Hepatocyte (in vitro differentiated cells): ENCODE measurements at regions not wholly inside any gene's neighbourhood (a gene's known extent, or its start where the extent isn't known, plus 50 kb on each side); places are given as distances from the start of the nearest gene placed in this dataset.

ENCODE experiments used
- DNase-seq: peaks from one replicate; pipeline ENCODE4 v3.0.0-alpha.2; 2016; ENCODE audit warnings: low spot score
- H2AFZ ChIP-seq: fragments of 200-600 bp; sonication (generic); 2 replicates; pipeline ENCODE4 v1.6.0; 2016; ENCODE audit warnings: antibody characterized with exemption, mild to moderate bottlenecking
- H3K27ac ChIP-seq: fragments of 200-600 bp; sonication (generic); 2 replicates; pipeline ENCODE4 v1.5.1; 2016; ENCODE audit warnings: mild to moderate bottlenecking
- H3K27me3 ChIP-seq: fragments of 200-600 bp; sonication (generic); 2 replicates; pipeline ENCODE4 v1.6.1; 2016
- H3K36me3 ChIP-seq: fragments of 200-600 bp; sonication (generic); replicated peaks from 2 replicates; pipeline ENCODE4 v1.5.1; 2016; ENCODE audit warnings: low read depth; ENCODE audit not compliant: insufficient read depth
- H3K4me1 ChIP-seq: fragments of 200-600 bp; sonication (generic); 2 replicates; pipeline ENCODE4 v1.5.1; 2016; ENCODE audit warnings: mild to moderate bottlenecking, moderate library complexity; ENCODE audit not compliant: insufficient read depth
- H3K4me2 ChIP-seq: fragments of 200-600 bp; sonication (generic); 2 replicates; pipeline ENCODE4 v1.6.0; 2016
- H3K4me3 ChIP-seq: fragments of 200-600 bp; sonication (generic); 2 replicates; pipeline ENCODE4 v1.5.1; 2016; ENCODE audit warnings: mild to moderate bottlenecking
- H3K79me2 ChIP-seq: fragments of 200-600 bp; sonication (generic); 2 replicates; pipeline ENCODE4 v1.6.0; 2017; ENCODE audit warnings: mild to moderate bottlenecking
- H3K9me2 ChIP-seq: fragments of 200-600 bp; sonication (generic); replicated peaks from 2 replicates; pipeline ENCODE4 v1.6.0; 2017; ENCODE audit warnings: mild to moderate bottlenecking; ENCODE audit not compliant: insufficient read depth
- H3K9me3 ChIP-seq: fragments of 200-600 bp; sonication (generic); 2 replicates; pipeline ENCODE4 v1.5.1; 2016; ENCODE audit warnings: low read depth, mild to moderate bottlenecking
- H4K20me1 ChIP-seq: fragments of 200-600 bp; sonication (generic); 2 replicates; pipeline ENCODE4 v1.6.0; 2016; ENCODE audit warnings: mild to moderate bottlenecking; ENCODE audit not compliant: insufficient read depth, poor library complexity, severe bottlenecking
- EZH2 ChIP-seq: fragments of 200-600 bp; sonication (generic); IDR thresholded peaks from 2 replicates; pipeline ENCODE4 v1.6.1; 2016; ENCODE audit warnings: antibody characterized with exemption, mild to moderate bottlenecking, borderline replicate concordance
- EZH2phosphoT487 ChIP-seq: fragments of 200-600 bp; sonication (generic); IDR thresholded peaks from one replicate; pipeline ENCODE4 v1.6.1; 2018; ENCODE audit warnings: antibody characterized with exemption, mild to moderate bottlenecking, low read depth, moderate library complexity; ENCODE audit not compliant: unreplicated experiment, severe bottlenecking
- WGBS: methylation state at CpG from one replicate; pipeline ENCODE4 v1.1.6; 2016; ENCODE audit warnings: low lambda C conversion rate; ENCODE audit errors: missing lambda C conversion rate; 5-methylcytosine and 5-hydroxymethylcytosine counted together
- TF ChIP-seq, protein P1 (sequence below): fragments of 200-600 bp; sonication (generic); IDR thresholded peaks from 2 replicates; pipeline ENCODE4 v1.5.1; 2016; ENCODE audit warnings: antibody characterized with exemption, mild to moderate bottlenecking; ENCODE audit not compliant: poor library complexity

GRCh38 chr3:78281381-78281780, 1241.5 kb downstream of the ROBO2 start:
- Histone ChIP-seq H3K4me3 (no peak overlapping the region), H3K27me3 (no peaks in the 10 kb centered on the region), H2AFZ (no peak overlapping the region), H3K4me2 (no peak overlapping the region), H3K4me1 (no peaks in the 10 kb centered on the region), H4K20me1 (no peaks in the 10 kb centered on the region), H3K79me2 (no peaks in the 10 kb centered on the region), H3K27ac (no peak overlapping the region), H3K36me3 (no peaks in the 10 kb centered on the region), H3K9me2 (no peaks in the 10 kb centered on the region), H3K9me3 (no peaks in the 10 kb centered on the region)
- DNase-seq = no peak
- TF ChIP-seq, protein P1, sequence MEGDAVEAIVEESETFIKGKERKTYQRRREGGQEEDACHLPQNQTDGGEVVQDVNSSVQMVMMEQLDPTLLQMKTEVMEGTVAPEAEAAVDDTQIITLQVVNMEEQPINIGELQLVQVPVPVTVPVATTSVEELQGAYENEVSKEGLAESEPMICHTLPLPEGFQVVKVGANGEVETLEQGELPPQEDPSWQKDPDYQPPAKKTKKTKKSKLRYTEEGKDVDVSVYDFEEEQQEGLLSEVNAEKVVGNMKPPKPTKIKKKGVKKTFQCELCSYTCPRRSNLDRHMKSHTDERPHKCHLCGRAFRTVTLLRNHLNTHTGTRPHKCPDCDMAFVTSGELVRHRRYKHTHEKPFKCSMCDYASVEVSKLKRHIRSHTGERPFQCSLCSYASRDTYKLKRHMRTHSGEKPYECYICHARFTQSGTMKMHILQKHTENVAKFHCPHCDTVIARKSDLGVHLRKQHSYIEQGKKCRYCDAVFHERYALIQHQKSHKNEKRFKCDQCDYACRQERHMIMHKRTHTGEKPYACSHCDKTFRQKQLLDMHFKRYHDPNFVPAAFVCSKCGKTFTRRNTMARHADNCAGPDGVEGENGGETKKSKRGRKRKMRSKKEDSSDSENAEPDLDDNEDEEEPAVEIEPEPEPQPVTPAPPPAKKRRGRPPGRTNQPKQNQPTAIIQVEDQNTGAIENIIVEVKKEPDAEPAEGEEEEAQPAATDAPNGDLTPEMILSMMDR = no peak
- TF ChIP-seq EZH2 = no peak
- no peak for TF ChIP-seq EZH2phosphoT487
- 64% methylated on average over 6 of the region's 6 CpGs for WGBS

GRCh38 chr3:78283994-78284393, 1244.1 kb downstream of the ROBO2 start:
- H3K9me2 ChIP-seq = no peaks in the 10 kb centered on the region
- no peaks in the 10 kb centered on the region for H3K36me3 ChIP-seq
- H4K20me1 ChIP-seq = no peaks in the 10 kb centered on the region
- no peak overlapping the region for H2AFZ ChIP-seq
- 88% methylated on average over 2 of the region's 2 CpGs for WGBS
- DNase-seq = no peak
- no peak overlapping the region for H3K27ac ChIP-seq
- H3K79me2 ChIP-seq = no peaks in the 10 kb centered on the region
- H3K4me2 ChIP-seq = no peak overlapping the region
- no peak overlapping the region for H3K4me3 ChIP-seq
- H3K9me3 ChIP-seq = no peaks in the 10 kb centered on the region
- no peaks in the 10 kb centered on the region for H3K27me3 ChIP-seq
- H3K4me1 ChIP-seq = no peaks in the 10 kb centered on the region
- no peak for TF ChIP-seq EZH2
- TF ChIP-seq, protein P1 = no peak
- no peak for TF ChIP-seq EZH2phosphoT487

DNA sequence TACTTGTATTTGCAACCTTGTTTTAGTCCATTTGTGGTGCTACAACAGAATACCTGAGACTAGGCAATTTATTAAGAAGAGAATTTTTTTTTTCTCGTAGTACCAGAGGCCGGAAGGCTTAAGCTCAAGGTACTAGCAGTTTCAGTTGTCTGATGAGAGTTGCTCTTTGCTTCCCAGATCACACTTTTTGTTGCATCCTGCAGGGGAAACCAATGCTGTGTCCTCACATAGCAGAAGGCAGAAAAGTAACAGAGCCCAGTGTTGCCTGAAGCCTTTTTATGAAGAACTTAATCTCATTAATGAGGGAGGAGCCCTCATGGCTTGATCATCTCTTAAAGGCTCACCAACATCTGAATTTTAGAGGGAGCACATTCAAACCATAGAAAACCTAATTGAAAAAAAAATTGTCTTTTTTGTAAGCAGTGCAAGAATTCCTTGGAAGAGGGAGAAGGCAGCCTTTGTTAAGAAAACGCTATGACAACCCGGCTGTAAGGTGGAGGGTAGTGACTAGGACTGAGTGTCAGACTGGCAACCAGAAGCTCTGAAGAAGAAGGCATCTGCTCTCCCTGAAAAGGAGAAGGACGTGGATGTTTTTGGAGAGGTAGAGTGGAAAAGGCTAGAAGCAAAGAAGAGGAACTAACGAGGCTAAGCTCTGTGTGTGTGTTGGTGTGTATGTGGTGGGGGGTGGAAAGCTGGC, 1245.3 kb downstream of the ROBO2 start:
- Histone ChIP-seq H3K9me3 (no peaks in the 10 kb centered on the region), H3K27me3 (no peaks in the 10 kb centered on the region), H2AFZ (no peak overlapping the region), H3K27ac (no peak overlapping the region), H3K4me3 (no peak overlapping the region), H4K20me1 (no peaks in the 10 kb centered on the region), H3K9me2 (no peaks in the 10 kb centered on the region), H3K4me1 (no peaks in the 10 kb centered on the region), H3K36me3 (no peaks in the 10 kb centered on the region), H3K79me2 (no peaks in the 10 kb centered on the region), H3K4me2 (no peak overlapping the region)
- WGBS = 84% methylated on average over 6 of the region's 6 CpGs
- DNase-seq = no peak
- TF ChIP-seq EZH2 (no peak), EZH2phosphoT487 (no peak)
- TF ChIP-seq, protein P1 = no peak

- Histone ChIP-seq H3K79me2 (no peaks in the 10 kb centered on the region), H3K9me3 (no peaks in the 10 kb centered on the region), H3K4me3 (no peak overlapping the region), H3K27ac (no peak overlapping the region), H3K4me1 (no peaks in the 10 kb centered on the region), H4K20me1 (no peaks in the 10 kb centered on the region), H3K27me3 (no peaks in the 10 kb centered on the region), H2AFZ (no peak overlapping the region), H3K36me3 (no peaks in the 10 kb centered on the region), H3K4me2 (no peak overlapping the region), H3K9me2 (no peaks in the 10 kb centered on the region)
- DNase-seq = no peak
- TF ChIP-seq, protein P1 = no peak
- TF ChIP-seq EZH2 (no peak), EZH2phosphoT487 (no peak)
Measured at GRCh38 chr3:78287085-78287484, 1247.2 kb downstream of the ROBO2 start.
